ENCODE measurements at regions not wholly inside any gene's neighbourhood (a gene's known extent, or its start where the extent isn't known, plus 50 kb on each side); places are given as distances from the start of the nearest gene placed in this dataset.

GRCh38 chr4:152109531-152110509 lies 349.0 kb upstream of the GATB start:
- peaks cover 4% of the 10 kb centered on the region for H3K4me1 ChIP-seq (ENCODE audit: control insufficient read depth, insufficient read depth, low read length)
- WGBS, 2 experiments, result 81 to 83% methylated on average over 8 to 9 of the region's 9 CpGs

DNA sequence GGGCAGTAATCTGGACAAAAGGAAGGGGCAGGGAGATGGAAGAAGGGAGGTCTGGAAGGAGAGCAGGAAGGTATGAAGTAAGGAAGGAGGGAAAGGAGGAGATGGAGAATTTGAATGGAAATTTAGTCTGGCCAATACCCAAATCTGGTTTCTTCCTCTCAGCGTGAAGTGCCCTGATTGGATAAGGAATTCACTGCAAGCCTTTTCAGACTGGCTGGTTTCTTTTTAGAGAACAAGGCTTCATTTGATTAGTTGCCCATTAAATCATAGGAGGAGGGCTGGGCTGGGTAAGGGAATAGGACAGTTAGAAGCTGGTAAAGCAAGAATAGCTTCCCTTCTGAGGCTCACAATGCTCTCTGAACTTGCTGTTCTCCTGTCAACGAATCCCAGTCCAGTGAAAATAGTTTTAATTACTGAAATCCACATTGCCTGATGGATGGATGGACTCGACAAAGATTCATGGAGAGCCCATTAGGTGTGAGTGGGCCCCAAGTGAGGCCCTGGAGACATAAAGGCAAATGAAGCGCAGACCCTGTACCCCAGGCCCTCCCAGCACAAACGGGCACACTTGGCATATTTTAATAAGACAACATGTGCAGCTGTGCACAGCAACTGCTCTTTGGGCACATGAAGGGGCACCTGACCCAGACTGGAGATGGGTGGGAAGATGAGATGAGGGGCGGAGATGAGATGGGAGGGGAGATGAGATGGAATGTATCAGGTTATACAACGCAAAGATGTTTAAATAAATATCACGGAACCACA lies 347.1 kb upstream of the GATB start:
- Histone ChIP-seq H3K27ac (ENCODE audit: insufficient read depth, low read depth, low read length, poor library complexity, severe bottlenecking) (no peak overlapping the region), H3K27me3 (ENCODE audit: control insufficient read depth, insufficient read depth, low read length, poor library complexity, severe bottlenecking) (no peaks in the 10 kb centered on the region), H3K9me3 (ENCODE audit: control insufficient read depth, low read length) (no peaks in the 10 kb centered on the region), H3K4me1 (ENCODE audit: control insufficient read depth, insufficient read depth, low read length) (peaks cover 7% of the 10 kb centered on the region), H3K4me3 (ENCODE audit: insufficient read depth, low read depth, low read length) (no peak overlapping the region), H3K36me3 (ENCODE audit: control insufficient read depth, insufficient read depth, low read length) (no peaks in the 10 kb centered on the region)
- 94 to 96% methylated on average over 8 of the region's 8 CpGs for WGBS, 2 experiments

More at GRCh38 chr4:152109531-152110509, 349.0 kb upstream of the GATB start:
- H3K9me3 ChIP-seq (ENCODE audit: control insufficient read depth, low read length), result no peaks in the 10 kb centered on the region
- no peaks in the 10 kb centered on the region for H3K27me3 ChIP-seq (ENCODE audit: control insufficient read depth, insufficient read depth, low read length, poor library complexity, severe bottlenecking)
- H3K36me3 ChIP-seq (ENCODE audit: control insufficient read depth, insufficient read depth, low read length), result no peaks in the 10 kb centered on the region
- H3K4me3 ChIP-seq (ENCODE audit: insufficient read depth, low read depth, low read length), result no peak overlapping the region
- no peak overlapping the region for H3K27ac ChIP-seq (ENCODE audit: insufficient read depth, low read depth, low read length, poor library complexity, severe bottlenecking)

DNA sequence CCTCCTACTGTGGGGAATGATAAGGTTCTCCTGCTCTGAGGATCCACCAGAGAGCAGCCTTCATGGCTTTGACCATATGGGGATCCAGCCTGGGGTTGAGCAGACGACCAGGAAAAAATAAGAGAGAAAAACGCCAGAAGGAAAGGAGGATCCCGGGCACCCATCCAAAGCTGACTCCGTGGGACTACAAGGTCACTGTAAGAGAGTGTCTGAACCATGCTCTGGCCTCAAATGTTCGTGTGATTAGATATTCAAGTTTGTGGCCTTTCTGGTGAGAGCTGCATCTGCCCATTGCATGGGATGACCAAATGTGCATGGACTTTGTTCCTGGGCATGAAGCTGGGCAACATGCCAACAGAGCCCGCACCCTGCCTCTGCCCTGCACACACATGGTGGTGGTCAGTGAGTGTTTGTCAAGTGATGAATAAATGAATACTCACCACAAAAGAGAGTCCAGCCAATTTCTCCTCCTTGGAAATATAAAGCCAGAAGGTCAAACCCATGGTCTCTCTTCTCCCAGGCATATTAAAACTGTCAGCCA lies 346.0 kb upstream of the GATB start:
- 92 to 93% methylated on average over 6 of the region's 6 CpGs for WGBS, 2 experiments
- H3K4me3 ChIP-seq (ENCODE audit: insufficient read depth, low read depth, low read length), result no peak overlapping the region
- H3K27ac ChIP-seq (ENCODE audit: insufficient read depth, low read depth, low read length, poor library complexity, severe bottlenecking), result no peak overlapping the region
- no peaks in the 10 kb centered on the region for H3K27me3 ChIP-seq (ENCODE audit: control insufficient read depth, insufficient read depth, low read length, poor library complexity, severe bottlenecking)
- H3K36me3 ChIP-seq (ENCODE audit: control insufficient read depth, insufficient read depth, low read length), result no peaks in the 10 kb centered on the region
- no peaks in the 10 kb centered on the region for H3K9me3 ChIP-seq (ENCODE audit: control insufficient read depth, low read length)
- H3K4me1 ChIP-seq (ENCODE audit: control insufficient read depth, insufficient read depth, low read length), result peaks cover 7% of the 10 kb centered on the region

- Histone ChIP-seq H3K36me3 (ENCODE audit: control insufficient read depth, insufficient read depth, low read length) (no peaks in the 10 kb centered on the region), H3K4me3 (ENCODE audit: insufficient read depth, low read depth, low read length) (no peak overlapping the region), H3K27ac (ENCODE audit: insufficient read depth, low read depth, low read length, poor library complexity, severe bottlenecking) (no peak overlapping the region), H3K27me3 (ENCODE audit: control insufficient read depth, insufficient read depth, low read length, poor library complexity, severe bottlenecking) (no peaks in the 10 kb centered on the region), H3K4me1 (ENCODE audit: control insufficient read depth, insufficient read depth, low read length) (peaks cover 7% of the 10 kb centered on the region), H3K9me3 (ENCODE audit: control insufficient read depth, low read length) (no peaks in the 10 kb centered on the region)
- WGBS, 2 experiments, result 82 to 89% methylated on average over 6 of the region's 6 CpGs
Observed at GRCh38 chr4:152106113-152106763, 345.4 kb upstream of the GATB start.

DNA sequence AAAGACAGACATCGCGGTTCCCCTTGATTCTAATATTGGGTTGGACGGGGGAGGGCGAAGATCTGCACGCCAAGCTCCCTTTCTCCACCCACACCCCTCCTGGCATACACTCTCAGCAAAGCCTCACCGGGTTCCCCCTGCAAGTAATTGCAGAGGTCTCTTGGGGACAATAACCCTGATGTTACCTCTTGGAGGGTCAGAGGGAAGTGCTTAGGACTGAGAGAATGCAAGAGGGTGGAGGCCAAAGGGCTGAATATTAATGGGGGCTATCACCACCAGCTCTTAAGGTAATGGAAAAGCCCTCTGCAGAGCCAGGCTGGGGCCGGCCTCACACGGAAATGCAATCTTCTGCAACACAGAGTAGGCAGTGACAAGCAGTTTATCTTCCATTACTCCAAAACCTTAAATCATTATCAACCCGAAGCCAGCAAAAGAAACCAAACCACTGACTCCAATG lies 344.1 kb upstream of the GATB start:
- Histone ChIP-seq H3K4me3 (ENCODE audit: insufficient read depth, low read depth, low read length) (no peak overlapping the region), H3K27ac (ENCODE audit: insufficient read depth, low read depth, low read length, poor library complexity, severe bottlenecking) (no peak overlapping the region)
- 81 to 91% methylated on average over 9 of the region's 9 CpGs for WGBS, 2 experiments

GRCh38 chr4:152104356-152104755 lies 343.5 kb upstream of the GATB start:
- Histone ChIP-seq H3K36me3 (ENCODE audit: control insufficient read depth, insufficient read depth, low read length) (no peaks in the 10 kb centered on the region), H3K27me3 (ENCODE audit: control insufficient read depth, insufficient read depth, low read length, poor library complexity, severe bottlenecking) (no peaks in the 10 kb centered on the region), H3K4me3 (ENCODE audit: insufficient read depth, low read depth, low read length) (no peak overlapping the region), H3K9me3 (ENCODE audit: control insufficient read depth, low read length) (no peaks in the 10 kb centered on the region), H3K4me1 (ENCODE audit: control insufficient read depth, insufficient read depth, low read length) (peaks cover 7% of the 10 kb centered on the region), H3K27ac (ENCODE audit: insufficient read depth, low read depth, low read length, poor library complexity, severe bottlenecking) (no peak overlapping the region)
- 94 to 95% methylated on average over 8 of the region's 8 CpGs for WGBS, 2 experiments

More for the DNA sequence above, 344.1 kb upstream of the GATB start:
- peaks cover 7% of the 10 kb centered on the region for H3K4me1 ChIP-seq (ENCODE audit: control insufficient read depth, insufficient read depth, low read length)
- H3K36me3 ChIP-seq (ENCODE audit: control insufficient read depth, insufficient read depth, low read length), result no peaks in the 10 kb centered on the region
- H3K9me3 ChIP-seq (ENCODE audit: control insufficient read depth, low read length), result no peaks in the 10 kb centered on the region
- H3K27me3 ChIP-seq (ENCODE audit: control insufficient read depth, insufficient read depth, low read length, poor library complexity, severe bottlenecking), result no peaks in the 10 kb centered on the region

GRCh38 chr4:152103181-152103901 lies 342.5 kb upstream of the GATB start:
- no peaks in the 10 kb centered on the region for H3K9me3 ChIP-seq (ENCODE audit: control insufficient read depth, low read length)
- H3K4me1 ChIP-seq (ENCODE audit: control insufficient read depth, insufficient read depth, low read length), result peaks cover 7% of the 10 kb centered on the region
- no peaks in the 10 kb centered on the region for H3K36me3 ChIP-seq (ENCODE audit: control insufficient read depth, insufficient read depth, low read length)
- no peaks in the 10 kb centered on the region for H3K27me3 ChIP-seq (ENCODE audit: control insufficient read depth, insufficient read depth, low read length, poor library complexity, severe bottlenecking)
- 91% methylated on average over 8 of the region's 8 CpGs for WGBS, 2 experiments
- no peak overlapping the region for H3K27ac ChIP-seq (ENCODE audit: insufficient read depth, low read depth, low read length, poor library complexity, severe bottlenecking)
- H3K4me3 ChIP-seq (ENCODE audit: insufficient read depth, low read depth, low read length), result no peak overlapping the region

GRCh38 chr4:152102436-152103000 lies 341.7 kb upstream of the GATB start:
- Histone ChIP-seq H3K27me3 (ENCODE audit: control insufficient read depth, insufficient read depth, low read length, poor library complexity, severe bottlenecking) (no peaks in the 10 kb centered on the region), H3K36me3 (ENCODE audit: control insufficient read depth, insufficient read depth, low read length) (no peaks in the 10 kb centered on the region), H3K9me3 (ENCODE audit: control insufficient read depth, low read length) (no peaks in the 10 kb centered on the region), H3K27ac (ENCODE audit: insufficient read depth, low read depth, low read length, poor library complexity, severe bottlenecking) (no peak overlapping the region), H3K4me3 (ENCODE audit: insufficient read depth, low read depth, low read length) (no peak overlapping the region), H3K4me1 (ENCODE audit: control insufficient read depth, insufficient read depth, low read length) (peaks cover 7% of the 10 kb centered on the region)
- 90 to 95% methylated on average over 5 of the region's 5 CpGs for WGBS, 2 experiments
